Astrocyte of the cerebellum (primary cell): ENCODE measurements at regions not wholly inside any gene's neighbourhood (a gene's known extent, or its start where the extent isn't known, plus 50 kb on each side); places are given as distances from the start of the nearest gene placed in this dataset.

Experiments used
- DNase-seq: peaks from one replicate; pipeline ENCODE4 v3.0.0-alpha.2; 2011; ENCODE audit warnings: low read depth
- H3K4me3 ChIP-seq: 2 replicates; pipeline ENCODE4 v1.5.1; 2011; ENCODE audit warnings: mild to moderate bottlenecking, low read depth, low read length, moderate library complexity
- in situ Hi-C: cut with HindIII; loops from 2 replicates; pipeline ENCODE4 v1.10.0; 2017; ENCODE audit warnings: low sequenced_read_pairs
- TF ChIP-seq, protein P1 (sequence below): IDR thresholded peaks from 2 replicates; pipeline ENCODE4 v1.5.1; 2012; ENCODE audit warnings: low read length, low read depth, moderate library complexity, mild to moderate bottlenecking; ENCODE audit errors: missing control alignments

DNA sequence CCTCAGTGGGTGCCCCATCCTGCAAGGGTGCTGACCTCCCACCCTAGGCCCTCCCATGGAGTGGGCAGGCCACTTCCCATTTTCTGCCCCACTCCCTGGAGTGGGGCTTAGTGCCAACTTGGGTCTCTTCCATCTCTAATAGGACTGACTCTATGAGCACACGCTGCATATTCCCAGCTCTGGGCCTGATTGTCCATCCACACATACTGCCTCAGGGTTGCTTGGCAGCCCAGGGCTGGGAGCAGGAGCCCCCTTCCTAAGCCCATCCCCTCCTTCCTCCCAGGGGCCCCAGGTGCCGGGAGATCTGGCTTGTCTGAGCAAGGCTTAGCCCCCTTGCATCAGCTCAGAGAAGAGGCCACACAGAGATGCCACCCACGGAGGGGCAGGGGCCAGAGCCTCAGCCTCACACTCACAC, 55.1 kb downstream of the PJA1 start:
- TF ChIP-seq, protein P1, sequence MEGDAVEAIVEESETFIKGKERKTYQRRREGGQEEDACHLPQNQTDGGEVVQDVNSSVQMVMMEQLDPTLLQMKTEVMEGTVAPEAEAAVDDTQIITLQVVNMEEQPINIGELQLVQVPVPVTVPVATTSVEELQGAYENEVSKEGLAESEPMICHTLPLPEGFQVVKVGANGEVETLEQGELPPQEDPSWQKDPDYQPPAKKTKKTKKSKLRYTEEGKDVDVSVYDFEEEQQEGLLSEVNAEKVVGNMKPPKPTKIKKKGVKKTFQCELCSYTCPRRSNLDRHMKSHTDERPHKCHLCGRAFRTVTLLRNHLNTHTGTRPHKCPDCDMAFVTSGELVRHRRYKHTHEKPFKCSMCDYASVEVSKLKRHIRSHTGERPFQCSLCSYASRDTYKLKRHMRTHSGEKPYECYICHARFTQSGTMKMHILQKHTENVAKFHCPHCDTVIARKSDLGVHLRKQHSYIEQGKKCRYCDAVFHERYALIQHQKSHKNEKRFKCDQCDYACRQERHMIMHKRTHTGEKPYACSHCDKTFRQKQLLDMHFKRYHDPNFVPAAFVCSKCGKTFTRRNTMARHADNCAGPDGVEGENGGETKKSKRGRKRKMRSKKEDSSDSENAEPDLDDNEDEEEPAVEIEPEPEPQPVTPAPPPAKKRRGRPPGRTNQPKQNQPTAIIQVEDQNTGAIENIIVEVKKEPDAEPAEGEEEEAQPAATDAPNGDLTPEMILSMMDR = no peak
- no peak for DNase-seq
- in situ Hi-C loops = no loop called here
- H3K4me3 ChIP-seq = no peak overlapping the region

DNA sequence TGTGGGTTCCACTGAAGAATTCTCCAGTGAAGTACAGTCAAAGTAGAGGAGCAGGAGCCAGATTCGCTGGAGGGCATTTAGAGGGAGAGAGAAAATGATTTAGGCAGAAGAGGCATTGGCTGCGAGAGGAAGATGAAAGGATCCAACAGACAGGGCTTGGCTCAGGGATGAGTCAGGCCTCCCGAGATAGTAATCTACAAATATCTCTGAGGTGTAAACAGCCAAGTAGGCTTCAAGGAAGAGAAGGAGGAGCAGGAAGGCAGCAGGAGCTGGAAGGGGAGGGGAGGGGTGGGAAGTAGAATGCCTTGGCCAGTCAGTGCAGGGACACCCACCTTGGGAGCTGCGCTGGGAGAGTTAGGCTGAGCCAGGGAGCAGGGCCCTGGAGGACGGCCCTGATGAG, 55.5 kb downstream of the PJA1 start:
- TF ChIP-seq, protein P1 = no peak
- in situ Hi-C loops = no loop called here
- no peak for DNase-seq
- H3K4me3 ChIP-seq = no peak overlapping the region

DNA sequence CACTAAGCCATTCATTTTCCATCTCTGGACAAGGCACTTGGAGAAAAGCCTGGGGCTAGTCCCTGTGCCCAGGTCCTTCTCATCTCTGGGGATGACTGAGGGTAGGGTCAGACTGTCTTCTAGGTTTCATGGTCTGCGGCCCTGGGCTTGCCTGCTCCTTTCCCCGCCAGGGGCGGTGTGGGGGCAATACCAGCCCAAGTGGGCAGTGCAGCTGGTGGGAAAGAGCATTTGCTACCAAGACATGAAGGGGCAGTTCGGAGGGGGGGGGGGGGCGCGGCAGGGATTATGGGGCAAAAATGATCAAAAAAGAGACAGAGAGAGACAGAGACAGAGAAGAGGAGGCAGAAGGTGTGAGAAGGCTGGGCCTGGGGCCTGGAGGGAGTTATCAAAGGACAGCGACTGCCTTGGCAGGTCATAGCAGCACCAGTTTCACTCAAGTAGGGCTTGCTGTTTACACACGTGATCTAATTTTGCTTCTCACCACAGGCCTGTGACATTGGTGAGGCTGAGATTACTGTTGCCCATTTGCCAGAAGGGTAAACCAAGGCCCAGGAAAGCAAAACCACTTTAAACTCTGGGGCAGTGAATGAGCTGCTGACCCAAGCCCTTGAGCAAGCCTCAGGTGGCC, 56.1 kb downstream of the PJA1 start:
- in situ Hi-C loops = no loop called here
- TF ChIP-seq, protein P1 = no peak
- DNase-seq = no peak
- H3K4me3 ChIP-seq = no peak overlapping the region

DNA sequence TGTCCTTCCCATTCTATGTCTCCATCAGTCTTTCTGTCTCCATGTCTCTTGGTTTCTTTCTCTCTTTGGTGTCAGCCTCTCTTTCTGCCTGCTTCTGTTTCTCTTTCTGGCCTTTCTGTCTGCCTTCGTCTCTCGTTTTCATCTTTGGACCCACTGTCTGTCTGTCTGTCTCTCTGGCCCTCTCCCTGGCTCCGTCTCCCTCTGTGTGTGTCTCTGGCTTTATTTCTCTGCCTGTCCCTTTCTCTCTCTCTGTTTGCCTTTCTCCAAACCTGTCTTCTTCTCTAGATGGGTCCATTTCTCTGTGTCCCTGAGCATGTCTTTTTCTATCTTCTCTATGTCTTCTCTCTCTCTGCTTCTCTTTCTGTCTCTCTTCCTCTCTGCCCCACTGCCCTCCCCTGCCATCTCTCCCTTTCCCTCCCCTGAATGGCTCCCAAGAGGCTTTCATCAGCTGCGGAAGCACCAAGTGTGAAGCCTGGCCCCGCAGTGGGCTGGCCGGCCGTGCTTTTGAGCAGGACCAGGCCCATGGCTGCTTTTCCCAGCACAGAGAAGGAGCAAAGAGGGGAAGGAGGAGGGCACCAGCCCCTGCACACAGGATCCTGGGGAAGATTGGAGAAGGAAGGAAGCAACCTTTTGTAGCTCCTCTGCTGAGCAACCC, 57.4 kb downstream of the PJA1 start:
- DNase-seq = no peak
- no peak overlapping the region for H3K4me3 ChIP-seq
- TF ChIP-seq, protein P1 = no peak
- in situ Hi-C loops = no loop called here

DNA sequence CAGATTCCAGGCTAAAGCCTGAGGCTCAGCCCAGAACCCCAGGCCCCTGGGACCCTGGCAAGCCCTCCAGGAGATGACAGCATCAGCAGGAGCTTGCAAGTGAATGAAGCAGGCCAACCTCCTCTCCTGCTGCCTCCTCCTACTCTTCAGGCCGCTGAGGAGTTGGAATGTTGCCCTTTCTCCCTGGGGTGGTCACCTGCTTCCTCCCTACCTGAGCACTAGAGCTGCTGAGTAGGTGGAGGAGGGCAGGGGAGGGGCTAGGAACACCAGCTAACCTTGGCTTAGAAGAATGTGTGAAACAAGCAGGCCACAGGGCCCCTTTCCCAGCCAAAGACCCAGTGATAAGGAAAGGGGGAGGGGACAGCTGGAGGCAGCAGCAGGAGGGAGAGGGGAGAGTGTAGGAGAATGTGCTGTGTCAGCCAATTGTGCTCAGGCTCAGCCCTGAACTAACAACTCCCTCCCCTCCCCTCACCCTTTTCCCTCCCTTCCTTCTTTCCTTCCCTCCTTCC, 58.0 kb downstream of the PJA1 start:
- in situ Hi-C loops = no loop called here
- DNase-seq = no peak
- TF ChIP-seq, protein P1 = no peak

DNA sequence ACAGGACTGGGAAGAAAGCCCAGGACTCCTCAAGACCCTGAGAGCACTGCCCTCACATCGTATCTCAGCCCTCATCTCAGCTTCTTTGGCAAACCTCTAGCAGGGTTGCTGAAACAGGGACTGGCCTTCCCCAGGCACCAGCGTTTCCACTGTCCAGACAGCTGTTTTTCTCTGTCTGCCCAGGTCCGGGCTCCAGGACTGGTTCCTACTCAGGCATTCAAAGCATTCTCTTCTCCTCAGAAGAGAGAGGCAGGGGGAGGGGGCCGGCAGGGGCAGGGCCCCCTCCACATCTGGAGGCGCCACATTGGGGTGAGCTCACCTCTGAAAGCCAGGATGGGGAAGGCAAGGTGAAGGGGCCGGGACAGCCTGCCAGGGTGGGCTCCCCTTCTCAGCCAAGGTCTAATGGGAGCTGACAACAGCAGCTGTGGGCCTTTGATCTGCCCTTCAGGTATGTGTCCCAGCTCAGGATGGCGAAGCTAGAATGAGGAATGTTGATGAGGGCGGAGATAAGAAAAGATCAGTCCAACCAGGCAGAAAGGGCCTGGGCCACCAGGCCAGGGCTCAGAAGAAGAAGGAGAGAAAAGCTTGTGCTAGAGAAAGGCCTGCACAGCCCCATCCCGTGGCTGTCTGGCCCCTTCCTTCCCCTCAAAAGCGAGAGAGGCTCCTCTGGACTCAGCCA, 60.4 kb downstream of the PJA1 start:
- in situ Hi-C loops = no loop called here
- TF ChIP-seq, protein P1 = no peak
- H3K4me3 ChIP-seq = no peak overlapping the region
- no peak for DNase-seq

More for the DNA sequence above, 58.0 kb downstream of the PJA1 start:
- no peak overlapping the region for H3K4me3 ChIP-seq
